Fibroblast of the aortic adventitia (primary cell): ENCODE measurements at regions not wholly inside any gene's neighbourhood (a gene's known extent, or its start where the extent isn't known, plus 50 kb on each side); places are given as distances from the start of the nearest gene placed in this dataset.

Source experiments
- DNase-seq: peaks from one replicate; pipeline ENCODE4 v3.0.0-alpha.2; 2010; ENCODE audit warnings: low read depth
- H3K4me3 ChIP-seq: 2 replicates; pipeline ENCODE4 v1.5.1; 2011; ENCODE audit warnings: low read depth, mild to moderate bottlenecking, control low read depth, low read length, moderate library complexity
- TF ChIP-seq, protein P1 (sequence below): IDR thresholded peaks from 2 replicates; pipeline ENCODE4 v1.5.1; 2011; ENCODE audit warnings: mild to moderate bottlenecking, low read length, control low read depth, inconsistent platforms; ENCODE audit not compliant: insufficient read depth

DNA sequence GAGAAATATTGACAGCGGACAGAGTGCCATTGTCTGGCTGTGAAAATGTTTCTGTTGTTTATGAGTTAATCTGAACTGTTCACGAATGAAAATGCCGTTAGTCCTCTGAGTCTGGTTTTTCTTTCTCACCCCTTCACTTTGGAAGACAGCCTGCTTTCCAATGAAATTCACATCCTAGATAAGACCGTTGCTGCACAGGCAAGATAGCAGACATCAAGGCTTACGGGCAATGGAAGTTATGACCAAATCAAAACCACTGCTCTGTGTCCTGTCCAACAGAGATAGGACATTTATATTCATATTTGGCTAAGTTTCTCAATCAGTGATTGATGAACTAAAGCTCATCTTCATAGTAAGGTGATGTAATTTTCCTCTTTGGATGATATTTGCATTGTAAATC, 180.0 kb upstream of the DMAC1 start:
- DNase-seq, result no peak
- H3K4me3 ChIP-seq, result no peak overlapping the region
- TF ChIP-seq, protein P1, sequence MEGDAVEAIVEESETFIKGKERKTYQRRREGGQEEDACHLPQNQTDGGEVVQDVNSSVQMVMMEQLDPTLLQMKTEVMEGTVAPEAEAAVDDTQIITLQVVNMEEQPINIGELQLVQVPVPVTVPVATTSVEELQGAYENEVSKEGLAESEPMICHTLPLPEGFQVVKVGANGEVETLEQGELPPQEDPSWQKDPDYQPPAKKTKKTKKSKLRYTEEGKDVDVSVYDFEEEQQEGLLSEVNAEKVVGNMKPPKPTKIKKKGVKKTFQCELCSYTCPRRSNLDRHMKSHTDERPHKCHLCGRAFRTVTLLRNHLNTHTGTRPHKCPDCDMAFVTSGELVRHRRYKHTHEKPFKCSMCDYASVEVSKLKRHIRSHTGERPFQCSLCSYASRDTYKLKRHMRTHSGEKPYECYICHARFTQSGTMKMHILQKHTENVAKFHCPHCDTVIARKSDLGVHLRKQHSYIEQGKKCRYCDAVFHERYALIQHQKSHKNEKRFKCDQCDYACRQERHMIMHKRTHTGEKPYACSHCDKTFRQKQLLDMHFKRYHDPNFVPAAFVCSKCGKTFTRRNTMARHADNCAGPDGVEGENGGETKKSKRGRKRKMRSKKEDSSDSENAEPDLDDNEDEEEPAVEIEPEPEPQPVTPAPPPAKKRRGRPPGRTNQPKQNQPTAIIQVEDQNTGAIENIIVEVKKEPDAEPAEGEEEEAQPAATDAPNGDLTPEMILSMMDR, result no peak

DNA sequence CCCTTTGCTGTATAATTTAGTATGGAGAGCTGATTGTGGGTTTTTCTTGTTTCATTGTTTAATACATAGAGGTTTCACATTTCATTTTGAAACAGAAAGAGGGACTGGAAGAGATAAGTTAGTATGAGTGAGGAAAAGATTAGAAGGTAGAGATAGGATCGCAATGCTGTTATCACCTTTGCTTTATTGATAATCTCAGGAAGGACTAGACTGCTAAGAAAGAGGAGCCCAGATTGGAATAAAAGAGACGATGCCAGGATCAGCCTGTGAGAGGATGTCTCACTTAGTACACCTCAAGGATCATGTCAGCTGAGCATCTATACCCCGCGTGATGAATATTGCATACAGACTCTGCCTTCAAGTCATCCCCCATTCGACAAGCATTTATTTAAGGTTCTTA, 178.0 kb upstream of the DMAC1 start:
- no peak for DNase-seq
- no peak overlapping the region for H3K4me3 ChIP-seq
- TF ChIP-seq, protein P1, result no peak

DNA sequence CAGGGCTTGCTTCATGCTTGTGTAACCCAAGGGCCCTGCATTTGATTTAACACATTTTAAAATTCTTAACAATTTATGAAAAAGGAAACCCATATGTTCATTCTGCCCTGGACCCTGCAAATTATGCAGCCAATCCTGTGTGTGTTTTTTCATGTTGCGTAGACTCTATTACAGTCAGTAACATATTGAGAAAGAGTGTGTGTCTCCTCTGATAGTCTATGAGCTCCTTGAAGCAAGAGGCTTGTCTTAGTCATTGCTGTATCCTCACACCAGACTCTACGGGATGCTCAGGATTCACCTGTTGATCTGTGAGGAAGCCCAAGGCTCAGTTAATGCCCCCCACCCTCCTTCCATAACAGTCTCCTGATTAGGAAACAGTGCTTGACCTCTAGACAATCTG, 177.3 kb upstream of the DMAC1 start:
- no peak overlapping the region for H3K4me3 ChIP-seq
- no peak for DNase-seq
- TF ChIP-seq, protein P1, result no peak

DNA sequence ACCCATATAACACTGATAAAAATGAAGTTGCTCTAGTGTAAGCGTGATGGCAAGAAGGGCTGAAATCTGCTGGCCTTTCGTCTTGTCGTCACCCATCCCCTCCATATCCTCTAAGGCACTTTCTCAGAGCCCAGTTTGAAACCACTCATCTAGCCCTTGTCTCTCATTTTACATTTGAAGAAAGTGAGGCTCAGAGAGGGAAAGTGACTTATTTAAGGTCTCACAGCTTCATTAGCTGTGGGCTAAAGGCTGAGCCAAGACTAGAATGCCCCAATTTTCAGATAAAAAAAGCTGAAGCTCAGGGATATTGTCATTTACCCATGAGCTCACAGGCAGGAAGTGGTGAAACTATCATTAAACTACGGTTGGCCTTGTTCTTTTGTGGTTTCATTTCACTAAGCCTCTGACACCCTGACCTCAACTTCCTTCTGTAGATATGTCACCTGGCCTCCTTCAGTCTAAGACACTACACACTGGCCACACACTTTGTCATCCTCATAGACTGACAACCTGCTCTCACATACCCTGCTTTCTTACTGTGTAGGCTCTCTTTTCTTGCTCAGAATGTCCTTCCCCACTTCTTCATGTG, 176.7 kb upstream of the DMAC1 start:
- TF ChIP-seq, protein P1, result no peak
- H3K4me3 ChIP-seq, result no peak overlapping the region
- no peak for DNase-seq

DNA sequence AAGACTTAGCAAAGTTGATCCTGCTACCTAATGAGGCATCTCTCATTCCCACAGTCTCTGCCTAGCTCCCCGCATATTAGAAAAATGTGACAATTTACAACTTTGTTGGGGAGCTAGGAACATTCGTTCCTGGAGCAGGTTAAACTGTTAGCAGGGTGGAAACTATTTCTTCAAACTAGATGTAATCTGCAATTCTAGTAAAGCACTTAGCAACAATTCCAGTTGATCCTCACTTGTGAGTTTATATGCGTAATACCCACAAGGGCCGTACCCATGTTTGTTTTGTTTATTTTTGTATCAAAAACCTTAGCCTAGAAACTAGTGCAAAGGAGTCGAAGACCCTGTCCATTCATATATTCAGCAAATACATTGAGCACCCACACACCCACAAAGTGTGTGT, 175.8 kb upstream of the DMAC1 start:
- H3K4me3 ChIP-seq, result no peak overlapping the region
- DNase-seq, result no peak
- TF ChIP-seq, protein P1, result no peak

DNA sequence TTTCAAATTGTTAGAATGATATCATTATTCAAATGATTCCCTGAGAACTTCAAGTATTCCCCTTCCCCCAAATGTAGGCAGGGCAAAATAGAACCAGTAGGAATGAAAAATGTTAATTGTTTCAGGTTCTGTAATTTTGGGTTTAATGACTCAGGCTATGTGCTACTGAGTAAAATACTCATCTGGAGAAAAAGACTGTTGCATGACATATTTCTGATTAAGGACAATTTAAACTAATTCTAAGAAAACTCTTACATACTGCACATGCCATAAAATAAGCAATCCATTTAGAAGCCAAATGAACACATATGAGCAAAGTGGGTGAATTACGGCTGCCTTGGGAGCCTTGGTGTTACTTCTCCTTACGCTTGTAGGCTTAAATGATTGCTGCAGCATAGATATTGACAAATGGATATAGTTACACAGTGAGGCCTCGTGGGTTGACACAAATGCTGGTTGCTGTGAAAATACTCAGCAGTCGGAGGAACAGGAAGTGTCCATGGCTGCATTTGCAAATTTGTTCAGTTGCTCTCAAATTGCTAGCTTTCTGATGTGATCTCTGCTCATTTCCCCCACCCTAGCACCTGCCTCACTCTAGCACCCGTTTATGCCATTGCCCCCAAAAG, 174.9 kb upstream of the DMAC1 start:
- TF ChIP-seq, protein P1, result no peak
- H3K4me3 ChIP-seq, result no peak overlapping the region
- DNase-seq, result no peak

DNA sequence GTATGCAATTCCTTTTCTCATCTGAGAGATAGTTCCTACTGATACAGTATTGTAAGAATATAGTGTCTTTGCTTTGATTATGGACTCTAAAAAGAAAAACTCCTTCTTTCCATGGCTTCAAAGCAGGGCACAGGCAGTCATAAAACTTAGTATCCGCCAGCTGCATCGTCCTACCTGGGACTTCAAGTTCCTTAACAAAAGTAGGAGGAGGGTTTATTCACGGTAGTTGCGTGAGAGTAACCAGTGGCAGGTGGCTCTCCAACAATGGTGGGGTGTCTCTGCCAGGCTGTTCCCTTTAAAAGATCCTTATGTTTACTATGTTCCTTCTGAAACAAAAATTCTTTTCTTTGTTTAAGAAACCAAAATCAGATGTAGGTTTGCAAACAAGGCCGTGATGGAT, 173.5 kb upstream of the DMAC1 start:
- TF ChIP-seq, protein P1, result no peak
- H3K4me3 ChIP-seq, result no peak overlapping the region
- DNase-seq, result no peak
